ENCODE measurements at regions not wholly inside any gene's neighbourhood (a gene's known extent, or its start where the extent isn't known, plus 50 kb on each side); places are given as distances from the start of the nearest gene placed in this dataset.
"Not testable (repeated sequence)": the region's sequence is repeated elsewhere in the genome, so short reads cannot be mapped to it uniquely, and the experiment has no call there.

GRCh38 chr11:89604281-89604680 is 105.8 kb upstream of the TRIM77 start:
- no peak overlapping the region for H2AFZ ChIP-seq (replicated peaks)
- no peaks in the 10 kb centered on the region for H4K20me1 ChIP-seq (ENCODE audit: low read depth)
- H3K4me2 ChIP-seq: no peak overlapping the region
- H3K9ac ChIP-seq: no peak overlapping the region
- DNase-seq (ENCODE audit: low spot score): no peak
- Mint-ChIP-seq H3K36me3 (peaks cover 2% of the 10 kb centered on the region), H3K4me3 (no peak overlapping the region), H3K9me3 (peaks cover 6% of the 10 kb centered on the region), H3K27me3 (ENCODE audit: insufficient read depth, low read depth) (no peaks in the 10 kb centered on the region), H3K27ac (no peak overlapping the region), H3K4me1 (no peaks in the 10 kb centered on the region)
- TF ChIP-seq CTCF (IDR thresholded peaks at IDR 0.05) (no peak), EZH2phosphoT487 (IDR thresholded peaks at IDR 0.05) (no peak), EZH2 (IDR thresholded peaks at IDR 0.05) (no peak)
- H3K9me3 ChIP-seq (ENCODE audit: low read depth): no peaks in the 10 kb centered on the region
- no peaks in the 10 kb centered on the region for H3K79me2 ChIP-seq (ENCODE audit: low read depth)
- H3K27ac ChIP-seq: no peak overlapping the region
- no peak overlapping the region for H3K4me3 ChIP-seq
- H3K27me3 ChIP-seq: no peaks in the 10 kb centered on the region
- no peaks in the 10 kb centered on the region for H3K36me3 ChIP-seq
- no peaks in the 10 kb centered on the region for H3K4me1 ChIP-seq
- H3F3A ChIP-seq (ENCODE audit: low read depth): no peaks in the 10 kb centered on the region

GRCh38 chr11:89606845-89607244 is 103.3 kb upstream of the TRIM77 start:
- not testable (repeated sequence) for H3K4me1 ChIP-seq; H3K36me3 ChIP-seq; H3K27me3 Mint-ChIP-seq (ENCODE audit: insufficient read depth, low read depth); DNase-seq (ENCODE audit: low spot score); H3K27me3 ChIP-seq; H3K4me1 Mint-ChIP-seq; H3K79me2 ChIP-seq (ENCODE audit: low read depth); H3K4me3 ChIP-seq; H3K27ac Mint-ChIP-seq; H4K20me1 ChIP-seq (ENCODE audit: low read depth); H3F3A ChIP-seq (ENCODE audit: low read depth); H3K4me2 ChIP-seq; H3K9ac ChIP-seq; H3K9me3 ChIP-seq (ENCODE audit: low read depth); H2AFZ ChIP-seq (replicated peaks); H3K27ac ChIP-seq; H3K4me3 Mint-ChIP-seq; H3K9me3 Mint-ChIP-seq; H3K36me3 Mint-ChIP-seq

DNA sequence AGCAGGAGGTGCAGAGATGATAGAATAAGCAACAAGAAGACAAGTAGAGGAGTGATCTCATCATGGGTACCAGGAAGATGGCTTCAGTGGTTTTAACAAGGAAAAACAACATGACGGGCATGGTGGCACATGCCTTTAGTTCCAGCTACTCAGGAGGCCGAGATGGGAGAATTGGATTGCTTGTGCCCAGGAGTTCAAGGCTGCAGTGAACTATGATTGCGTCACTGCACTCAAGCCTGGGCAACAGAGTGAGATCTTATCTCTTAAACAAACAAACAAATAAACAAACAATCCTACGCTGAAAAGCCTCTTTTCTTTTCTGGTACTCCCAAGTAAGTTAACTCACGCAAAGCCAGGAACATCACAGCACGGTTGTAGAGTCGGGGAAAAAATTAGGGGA is 102.6 kb upstream of the TRIM77 start:
- H3K9me3 ChIP-seq (ENCODE audit: low read depth); H3K4me1 ChIP-seq; H3K4me1 Mint-ChIP-seq; H3K27ac Mint-ChIP-seq; H3K27me3 Mint-ChIP-seq (ENCODE audit: insufficient read depth, low read depth); H3K36me3 Mint-ChIP-seq; H3K4me3 ChIP-seq; DNase-seq (ENCODE audit: low spot score); H3F3A ChIP-seq (ENCODE audit: low read depth); H2AFZ ChIP-seq (replicated peaks); H3K27ac ChIP-seq; H3K27me3 ChIP-seq; H3K4me2 ChIP-seq; H3K9me3 Mint-ChIP-seq; H3K9ac ChIP-seq; H4K20me1 ChIP-seq (ENCODE audit: low read depth); H3K79me2 ChIP-seq (ENCODE audit: low read depth); H3K4me3 Mint-ChIP-seq; H3K36me3 ChIP-seq: not testable (repeated sequence)

GRCh38 chr11:89608234-89608966 is 101.7 kb upstream of the TRIM77 start:
- H3K9ac ChIP-seq: no peak overlapping the region
- no peaks in the 10 kb centered on the region for H3K9me3 Mint-ChIP-seq
- no peak overlapping the region for H3K4me3 ChIP-seq
- no peaks in the 10 kb centered on the region for H3K4me1 ChIP-seq
- H3K79me2 ChIP-seq (ENCODE audit: low read depth): no peaks in the 10 kb centered on the region
- no peaks in the 10 kb centered on the region for H3K36me3 ChIP-seq
- no peak overlapping the region for H3K27ac ChIP-seq
- H3K27me3 ChIP-seq: no peaks in the 10 kb centered on the region
- H3K9me3 ChIP-seq (ENCODE audit: low read depth): no peaks in the 10 kb centered on the region
- H3K4me2 ChIP-seq: no peak overlapping the region
- no peak for DNase-seq (ENCODE audit: low spot score)
- H3K27ac Mint-ChIP-seq: no peak overlapping the region
- no peak for TF ChIP-seq EZH2 (IDR thresholded peaks at IDR 0.05)
- no peak for TF ChIP-seq EZH2phosphoT487 (IDR thresholded peaks at IDR 0.05)
- no peak for TF ChIP-seq CTCF (IDR thresholded peaks at IDR 0.05)
- no peaks in the 10 kb centered on the region for H3K4me1 Mint-ChIP-seq
- H3F3A ChIP-seq (ENCODE audit: low read depth): no peaks in the 10 kb centered on the region
- H2AFZ ChIP-seq (replicated peaks): no peak overlapping the region
- H3K36me3 Mint-ChIP-seq: no peaks in the 10 kb centered on the region
- no peak overlapping the region for H3K4me3 Mint-ChIP-seq
- H4K20me1 ChIP-seq (ENCODE audit: low read depth): no peaks in the 10 kb centered on the region
- no peaks in the 10 kb centered on the region for H3K27me3 Mint-ChIP-seq (ENCODE audit: insufficient read depth, low read depth)
